Left cardiac atrium (tissue), 4 donors: ENCODE measurements at regions not wholly inside any gene's neighbourhood (a gene's known extent, or its start where the extent isn't known, plus 50 kb on each side); places are given as distances from the start of the nearest gene placed in this dataset.
"Not testable (repeated sequence)": the region's sequence is repeated elsewhere in the genome, so short reads cannot be mapped to it uniquely, and the experiment has no call there.

Experiments used
- ATAC-seq, 2 donors: fragments of 200-7000 bp; cut with Tn5 transposase; one replicate each; pipeline ENCODE4 v1.9.1; 2020; ENCODE audit warnings: mild to moderate bottlenecking in 2 of 2, moderate library complexity in 2 of 2
- DNase-seq: peaks from one replicate; pipeline ENCODE4 v3.0.0-alpha.2; 2020
- intact Hi-C, 2 donors: fragments of 100-400 bp; cut with DNase I; formaldehyde crosslinking; loops; one replicate each; pipeline versions ENCODE4 v1.14.1 to v1.15.1; 2022 to 2023
- donor health status: DM: no; HTN: yes; CAD: no.
- donor health status: DM: no; HTN: yes; CAD: no; lungs with severe emphysema.
- donor health status: DM: yes; HTN: yes; CAD: no.
- donor health status: Dilated cardiomyopathy.

GRCh38 chr7:9621306-9621902 is 1188.0 kb downstream of the NXPH1 start:
- DNase-seq, ATAC-seq, intact Hi-C loops: not testable (repeated sequence)

- no peak for DNase-seq
- intact Hi-C loops = no loop called here
Measured at GRCh38 chr7:9621927-9622326, 1188.5 kb downstream of the NXPH1 start.

GRCh38 chr7:9625953-9626352 is 1192.5 kb downstream of the NXPH1 start:
- intact Hi-C loops = no loop called here
- no peak for DNase-seq
- ATAC-seq = no peak

More at GRCh38 chr7:9621927-9622326, 1188.5 kb downstream of the NXPH1 start:
- no peak for ATAC-seq

- ATAC-seq (no peak), DNase-seq (no peak)
- intact Hi-C loops = no loop called here
Measured at GRCh38 chr7:9645756-9646155, 1212.3 kb downstream of the NXPH1 start.

GRCh38 chr7:9657257-9657656 is 1223.8 kb downstream of the NXPH1 start:
- intact Hi-C loops = no loop called here
- ATAC-seq (no peak), DNase-seq (no peak)

GRCh38 chr7:9671979-9672917 is 1238.8 kb downstream of the NXPH1 start:
- intact Hi-C loops = no loop called here
- ATAC-seq = no peak
- DNase-seq = no peak

- DNase-seq (no peak), ATAC-seq (no peak)
- intact Hi-C loops = no loop called here
Measured at GRCh38 chr7:9680713-9681112, 1247.3 kb downstream of the NXPH1 start.

GRCh38 chr7:9681284-9681683 is 1247.9 kb downstream of the NXPH1 start:
- intact Hi-C loops = no loop called here
- ATAC-seq = no peak

GRCh38 chr7:9691286-9691685 is 1257.9 kb downstream of the NXPH1 start:
- ATAC-seq (no peak), DNase-seq (no peak)
- intact Hi-C loops = no loop called here

More at GRCh38 chr7:9681284-9681683, 1247.9 kb downstream of the NXPH1 start:
- no peak for DNase-seq

GRCh38 chr7:9698375-9698774 is 1265.0 kb downstream of the NXPH1 start:
- no peak for DNase-seq
- intact Hi-C loops = no loop called here
- no peak for ATAC-seq

GRCh38 chr7:9709216-9709615 is 1264.5 kb upstream of the PHF14 start:
- ATAC-seq = no peak
- intact Hi-C loops = no loop called here
- DNase-seq = no peak

- intact Hi-C loops = no loop called here
- no peak for ATAC-seq
- DNase-seq = no peak
Measured at GRCh38 chr7:9711259-9711918, 1262.3 kb upstream of the PHF14 start.

GRCh38 chr7:9718071-9718661 is 1255.5 kb upstream of the PHF14 start:
- no peak for DNase-seq
- intact Hi-C loops = no loop called here
- no peak for ATAC-seq

- ATAC-seq (no peak), DNase-seq (no peak)
- intact Hi-C loops = no loop called here
Measured at GRCh38 chr7:9719303-9719702, 1254.4 kb upstream of the PHF14 start.

GRCh38 chr7:9719721-9720120 is 1254.0 kb upstream of the PHF14 start:
- intact Hi-C loops = no loop called here
- ATAC-seq (no peak), DNase-seq (no peak)

GRCh38 chr7:9725940-9726663 is 1247.6 kb upstream of the PHF14 start:
- intact Hi-C loops, ATAC-seq, DNase-seq: not testable (repeated sequence)

GRCh38 chr7:9726811-9727210 is 1246.9 kb upstream of the PHF14 start:
- intact Hi-C loops, DNase-seq, ATAC-seq: not testable (repeated sequence)

- ATAC-seq, intact Hi-C loops, DNase-seq: not testable (repeated sequence)
Measured at GRCh38 chr7:9727467-9727869, 1246.2 kb upstream of the PHF14 start.
